ENCODE measurements at regions not wholly inside any gene's neighbourhood (a gene's known extent, or its start where the extent isn't known, plus 50 kb on each side); places are given as distances from the start of the nearest gene placed in this dataset.

GRCh38 chr2:164150604-164151003 lies 414.8 kb upstream of the FIGN start:
- H3K14ac ChIP-seq (replicated peaks; ENCODE audit: low read depth, low read length) = no peak overlapping the region
- in situ Hi-C loops (cut with MboI; ENCODE audit: low sequenced_read_pairs) = no loop called here

More at GRCh38 chr2:164150604-164151003, 414.8 kb upstream of the FIGN start:
- Histone ChIP-seq H3K27ac (ENCODE audit: insufficient read depth, low read length) (no peak overlapping the region), H2BK15ac (ENCODE audit: low read depth, low read length) (no peak overlapping the region), H3K9me1 (ENCODE audit: insufficient read depth, low read length) (no peaks in the 10 kb centered on the region), H2BK20ac (ENCODE audit: low read depth, low read length) (no peak overlapping the region), H4K20me1 (ENCODE audit: insufficient read depth, low read length) (no peaks in the 10 kb centered on the region), H4K5ac (ENCODE audit: low read depth, low read length) (no peak overlapping the region), H2AK9ac (replicated peaks; ENCODE audit: low read depth, low read length, poor library complexity) (no peak overlapping the region), H3K4me2 (ENCODE audit: low read depth, low read length) (no peak overlapping the region), H3K56ac (ENCODE audit: extremely low read depth, insufficient read depth, low read length) (no peak overlapping the region), H3K9me3 (ENCODE audit: control insufficient read depth, insufficient read depth, low read length) (no peaks in the 10 kb centered on the region), H3K36me3 (ENCODE audit: control insufficient read depth, insufficient read depth, low read length) (no peaks in the 10 kb centered on the region), H3K4me3 (ENCODE audit: insufficient read depth, low read depth, low read length) (no peak overlapping the region), H3K9ac (ENCODE audit: low read depth, low read length) (no peak overlapping the region), H3K23ac (ENCODE audit: low read depth, low read length) (no peak overlapping the region), H3K4ac (ENCODE audit: low read depth, low read length) (no peak overlapping the region), H3K4me1 (ENCODE audit: control insufficient read depth, insufficient read depth, low read length) (no peaks in the 10 kb centered on the region), H4K8ac (ENCODE audit: low read depth in 2 of 2, low read length in 2 of 2) (no peak overlapping the region), H3K18ac (ENCODE audit: low read depth, low read length) (no peak overlapping the region), H3K27me3 (ENCODE audit: control insufficient read depth, insufficient read depth, low read length) (no peaks in the 10 kb centered on the region), H4K91ac (ENCODE audit: insufficient read depth, low read depth, low read length) (no peak overlapping the region), H2AFZ (replicated peaks; ENCODE audit: low read length, poor library complexity) (no peak overlapping the region), H2BK5ac (ENCODE audit: low read depth, low read length, poor library complexity, severe bottlenecking) (no peak overlapping the region), H2BK120ac (ENCODE audit: low read depth, low read length) (no peak overlapping the region), H2AK5ac (ENCODE audit: low read depth, low read length) (no peak overlapping the region), H3K79me1 (ENCODE audit: low read depth in 1 of 2, low read length in 2 of 2) (no peaks in the 10 kb centered on the region)
- peak; percentile 11 for DNase-seq
- BruUV-seq (replicated peaks) = no TSS peak
- intact Hi-C loops (cut with micrococcal nuclease) = no loop called here
- dilution Hi-C loops (cut with HindIII; ENCODE audit: low sequenced_read_pairs, unreplicated experiment) = no loop called here
- ChIA-PET POLR2A (ENCODE audit: unreplicated experiment) (no interaction called here), CTCF (no interaction called here)
- TF ChIP-seq CEBPB (IDR thresholded peaks at IDR 0.05; ENCODE audit: low read depth, low read length) = peak; percentile 70
- TF ChIP-seq RFX5 (IDR thresholded peaks at IDR 0.05; ENCODE audit: low read depth, low read length) = no peak
- no peak for ATAC-seq (ENCODE audit: low read depth)

Data from IMR-90 (cell line).